ENCODE measurements at regions not wholly inside any gene's neighbourhood (a gene's known extent, or its start where the extent isn't known, plus 50 kb on each side); places are given as distances from the start of the nearest gene placed in this dataset.

GRCh38 chr9:4371108-4371507 is 71.2 kb upstream of the GLIS3 start:
- DNase-seq (ENCODE audit: low spot score in 2 of 2), result no peak
- Histone ChIP-seq H3K27me3 (ENCODE audit: low read depth) (no peaks in the 10 kb centered on the region), H3K4me3 (no peak overlapping the region), H3K4me1 (no peaks in the 10 kb centered on the region), H3K36me3 (replicated peaks) (no peaks in the 10 kb centered on the region), H3K9me3 (no peaks in the 10 kb centered on the region)
- in situ Hi-C loops (cut with MboI; ENCODE audit: low sequenced_read_pairs), result loop anchor here (10.0 to 25.0 kb wide), 3 partner anchors 909 to 1516 kb away; no protein-coding TSS in a partner anchor

GRCh38 chr9:4370501-4370900 is 70.6 kb upstream of the GLIS3 start:
- no peaks in the 10 kb centered on the region for H3K4me1 ChIP-seq
- DNase-seq (ENCODE audit: low spot score in 2 of 2), result no peak
- no peaks in the 10 kb centered on the region for H3K27me3 ChIP-seq (ENCODE audit: low read depth)
- in situ Hi-C loops (cut with MboI; ENCODE audit: low sequenced_read_pairs), result loop anchor here (10.0 to 25.0 kb wide), 3 partner anchors 908 to 1516 kb away; no protein-coding TSS in a partner anchor
- H3K4me3 ChIP-seq, result no peak overlapping the region
- H3K36me3 ChIP-seq (replicated peaks), result no peaks in the 10 kb centered on the region
- no peaks in the 10 kb centered on the region for H3K9me3 ChIP-seq

- in situ Hi-C loops (cut with MboI; ENCODE audit: low sequenced_read_pairs), result loop anchor here (25.0 kb wide), 2 partner anchors 904 to 1129 kb away; no protein-coding TSS in a partner anchor
Observed at GRCh38 chr9:4366591-4367330, 66.9 kb upstream of the GLIS3 start.

GRCh38 chr9:4365055-4365454 is 65.2 kb upstream of the GLIS3 start:
- DNase-seq (ENCODE audit: low spot score in 2 of 2), result no peak
- Histone ChIP-seq H3K27me3 (ENCODE audit: low read depth) (no peaks in the 10 kb centered on the region), H3K4me3 (no peak overlapping the region), H3K9me3 (no peaks in the 10 kb centered on the region), H3K36me3 (replicated peaks) (no peaks in the 10 kb centered on the region), H3K4me1 (no peaks in the 10 kb centered on the region)
- in situ Hi-C loops (cut with MboI; ENCODE audit: low sequenced_read_pairs), result loop anchor here (25.0 kb wide), 2 partner anchors 903 to 1128 kb away; no protein-coding TSS in a partner anchor

More at GRCh38 chr9:4366591-4367330, 66.9 kb upstream of the GLIS3 start:
- H3K4me3 ChIP-seq, result no peak overlapping the region
- H3K36me3 ChIP-seq (replicated peaks), result no peaks in the 10 kb centered on the region
- H3K4me1 ChIP-seq, result no peaks in the 10 kb centered on the region
- DNase-seq (ENCODE audit: low spot score in 2 of 2), result peak; percentile 66 to 68
- no peaks in the 10 kb centered on the region for H3K27me3 ChIP-seq (ENCODE audit: low read depth)
- H3K9me3 ChIP-seq, result no peaks in the 10 kb centered on the region

GRCh38 chr9:4362281-4362680 is 62.4 kb upstream of the GLIS3 start:
- Histone ChIP-seq H3K36me3 (replicated peaks) (no peaks in the 10 kb centered on the region), H3K4me1 (no peaks in the 10 kb centered on the region), H3K4me3 (no peak overlapping the region), H3K27me3 (ENCODE audit: low read depth) (no peaks in the 10 kb centered on the region), H3K9me3 (no peaks in the 10 kb centered on the region)
- in situ Hi-C loops (cut with MboI; ENCODE audit: low sequenced_read_pairs), result loop anchor here (25.0 kb wide), 2 partner anchors 900 to 1125 kb away; no protein-coding TSS in a partner anchor
- no peak for DNase-seq (ENCODE audit: low spot score in 2 of 2)

GRCh38 chr9:4359016-4359415 is 59.1 kb upstream of the GLIS3 start:
- Histone ChIP-seq H3K36me3 (replicated peaks) (no peaks in the 10 kb centered on the region), H3K9me3 (no peaks in the 10 kb centered on the region), H3K27me3 (ENCODE audit: low read depth) (no peaks in the 10 kb centered on the region), H3K4me1 (no peaks in the 10 kb centered on the region), H3K4me3 (no peak overlapping the region)
- DNase-seq (ENCODE audit: low spot score in 2 of 2), result no peak
- in situ Hi-C loops (cut with MboI; ENCODE audit: low sequenced_read_pairs), result loop anchor here (25.0 kb wide), 2 partner anchors 897 to 1122 kb away; no protein-coding TSS in a partner anchor

GRCh38 chr9:4357929-4358328 is 58.1 kb upstream of the GLIS3 start:
- no peaks in the 10 kb centered on the region for H3K4me1 ChIP-seq
- in situ Hi-C loops (cut with MboI; ENCODE audit: low sequenced_read_pairs), result loop anchor here (25.0 kb wide), 2 partner anchors 896 to 1121 kb away; no protein-coding TSS in a partner anchor

GRCh38 chr9:4356306-4356705 is 56.4 kb upstream of the GLIS3 start:
- H3K4me3 ChIP-seq, result no peak overlapping the region
- in situ Hi-C loops (cut with MboI; ENCODE audit: low sequenced_read_pairs), result loop anchor here (25.0 kb wide), 2 partner anchors 894 to 1119 kb away; no protein-coding TSS in a partner anchor

More at GRCh38 chr9:4357929-4358328, 58.1 kb upstream of the GLIS3 start:
- Histone ChIP-seq H3K27me3 (ENCODE audit: low read depth) (no peaks in the 10 kb centered on the region), H3K36me3 (replicated peaks) (no peaks in the 10 kb centered on the region), H3K4me3 (no peak overlapping the region), H3K9me3 (no peaks in the 10 kb centered on the region)
- no peak for DNase-seq (ENCODE audit: low spot score in 2 of 2)

GRCh38 chr9:4353236-4353635 is 53.4 kb upstream of the GLIS3 start:
- Histone ChIP-seq H3K9me3 (no peaks in the 10 kb centered on the region), H3K4me1 (no peaks in the 10 kb centered on the region), H3K36me3 (replicated peaks) (no peaks in the 10 kb centered on the region), H3K4me3 (no peak overlapping the region), H3K27me3 (ENCODE audit: low read depth) (no peaks in the 10 kb centered on the region)
- in situ Hi-C loops (cut with MboI; ENCODE audit: low sequenced_read_pairs), result loop anchor here (25.0 kb wide), 2 partner anchors 891 to 1116 kb away; no protein-coding TSS in a partner anchor
- no peak for DNase-seq (ENCODE audit: low spot score in 2 of 2)

More at GRCh38 chr9:4356306-4356705, 56.4 kb upstream of the GLIS3 start:
- no peak for DNase-seq (ENCODE audit: low spot score in 2 of 2)
- Histone ChIP-seq H3K27me3 (ENCODE audit: low read depth) (no peaks in the 10 kb centered on the region), H3K36me3 (replicated peaks) (no peaks in the 10 kb centered on the region), H3K9me3 (no peaks in the 10 kb centered on the region), H3K4me1 (no peaks in the 10 kb centered on the region)

- Histone ChIP-seq H3K36me3 (replicated peaks) (no peaks in the 10 kb centered on the region), H3K4me1 (no peaks in the 10 kb centered on the region), H3K4me3 (no peak overlapping the region), H3K9me3 (no peaks in the 10 kb centered on the region), H3K27me3 (ENCODE audit: low read depth) (no peaks in the 10 kb centered on the region)
- in situ Hi-C loops (cut with MboI; ENCODE audit: low sequenced_read_pairs), result loop anchor here (25.0 kb wide), 3 partner anchors 613 to 1113 kb away; no protein-coding TSS in a partner anchor
- no peak for DNase-seq (ENCODE audit: low spot score in 2 of 2)
Observed at GRCh38 chr9:4349816-4350418, 50.0 kb upstream of the GLIS3 start.
